GM13976 (cell line): ENCODE measurements at regions not wholly inside any gene's neighbourhood (a gene's known extent, or its start where the extent isn't known, plus 50 kb on each side); places are given as distances from the start of the nearest gene placed in this dataset.

ENCODE experiments used
- DNase-seq: peaks from one replicate; pipeline ENCODE4 v3.0.0; 2012; ENCODE audit warnings: low spot score
- in situ Hi-C: fragments of 300-500 bp; cut with MboI; formaldehyde crosslinking; loops from one replicate; pipeline ENCODE4 v1.12.0; 2022; ENCODE audit warnings: low sequenced_read_pairs, mixed read lengths, inconsistent platforms; ENCODE audit not compliant: unreplicated experiment
- TF ChIP-seq, protein P1 (sequence below): IDR thresholded peaks from 2 replicates; pipeline ENCODE4 v1.5.1; 2012; ENCODE audit warnings: borderline replicate concordance, mild to moderate bottlenecking; ENCODE audit not compliant: insufficient read depth; ENCODE audit errors: extremely low read depth, missing control alignments, control extremely low read depth

DNA sequence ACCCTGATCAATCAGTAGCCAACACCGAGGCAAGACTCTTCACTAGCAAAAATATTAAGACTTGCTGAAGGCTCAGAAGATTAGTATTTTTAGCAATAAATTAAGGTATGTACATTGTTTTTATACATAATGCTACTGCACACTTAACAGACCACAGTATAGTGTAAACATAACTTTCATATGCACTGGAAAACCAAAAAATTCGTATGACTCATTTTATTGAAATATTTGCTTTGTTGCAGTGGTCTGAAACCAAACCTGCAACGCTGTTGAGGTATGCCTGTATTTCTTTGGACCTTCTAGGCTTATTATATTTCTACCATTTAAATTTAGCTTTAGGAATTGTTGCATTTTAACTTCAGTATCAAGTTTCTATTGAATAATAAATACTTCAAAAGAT, 65.8 kb upstream of the BCL9 start:
- no peak for DNase-seq
- TF ChIP-seq, protein P1, sequence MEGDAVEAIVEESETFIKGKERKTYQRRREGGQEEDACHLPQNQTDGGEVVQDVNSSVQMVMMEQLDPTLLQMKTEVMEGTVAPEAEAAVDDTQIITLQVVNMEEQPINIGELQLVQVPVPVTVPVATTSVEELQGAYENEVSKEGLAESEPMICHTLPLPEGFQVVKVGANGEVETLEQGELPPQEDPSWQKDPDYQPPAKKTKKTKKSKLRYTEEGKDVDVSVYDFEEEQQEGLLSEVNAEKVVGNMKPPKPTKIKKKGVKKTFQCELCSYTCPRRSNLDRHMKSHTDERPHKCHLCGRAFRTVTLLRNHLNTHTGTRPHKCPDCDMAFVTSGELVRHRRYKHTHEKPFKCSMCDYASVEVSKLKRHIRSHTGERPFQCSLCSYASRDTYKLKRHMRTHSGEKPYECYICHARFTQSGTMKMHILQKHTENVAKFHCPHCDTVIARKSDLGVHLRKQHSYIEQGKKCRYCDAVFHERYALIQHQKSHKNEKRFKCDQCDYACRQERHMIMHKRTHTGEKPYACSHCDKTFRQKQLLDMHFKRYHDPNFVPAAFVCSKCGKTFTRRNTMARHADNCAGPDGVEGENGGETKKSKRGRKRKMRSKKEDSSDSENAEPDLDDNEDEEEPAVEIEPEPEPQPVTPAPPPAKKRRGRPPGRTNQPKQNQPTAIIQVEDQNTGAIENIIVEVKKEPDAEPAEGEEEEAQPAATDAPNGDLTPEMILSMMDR, result no peak
- in situ Hi-C loops, result no loop called here

DNA sequence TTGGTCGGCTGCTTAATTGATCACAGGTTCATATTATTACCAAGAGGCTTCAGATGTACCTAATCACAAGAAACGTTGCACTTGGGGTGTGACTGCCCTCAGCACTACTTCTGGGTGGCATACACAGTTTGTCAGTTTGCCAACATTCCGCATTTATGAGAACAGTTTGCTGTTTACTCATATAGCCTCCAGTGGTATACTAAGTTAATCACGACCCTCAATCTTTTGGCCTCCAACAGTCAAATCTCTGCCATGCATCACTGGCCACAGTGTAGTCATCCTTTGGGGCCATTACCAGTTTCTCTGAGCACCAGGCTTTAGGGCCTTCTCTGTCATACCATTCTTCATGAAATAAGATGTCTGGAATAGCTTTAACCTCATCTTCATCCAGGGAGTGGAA, 62.8 kb upstream of the BCL9 start:
- no peak for DNase-seq
- in situ Hi-C loops, result no loop called here
- TF ChIP-seq, protein P1, result no peak

DNA sequence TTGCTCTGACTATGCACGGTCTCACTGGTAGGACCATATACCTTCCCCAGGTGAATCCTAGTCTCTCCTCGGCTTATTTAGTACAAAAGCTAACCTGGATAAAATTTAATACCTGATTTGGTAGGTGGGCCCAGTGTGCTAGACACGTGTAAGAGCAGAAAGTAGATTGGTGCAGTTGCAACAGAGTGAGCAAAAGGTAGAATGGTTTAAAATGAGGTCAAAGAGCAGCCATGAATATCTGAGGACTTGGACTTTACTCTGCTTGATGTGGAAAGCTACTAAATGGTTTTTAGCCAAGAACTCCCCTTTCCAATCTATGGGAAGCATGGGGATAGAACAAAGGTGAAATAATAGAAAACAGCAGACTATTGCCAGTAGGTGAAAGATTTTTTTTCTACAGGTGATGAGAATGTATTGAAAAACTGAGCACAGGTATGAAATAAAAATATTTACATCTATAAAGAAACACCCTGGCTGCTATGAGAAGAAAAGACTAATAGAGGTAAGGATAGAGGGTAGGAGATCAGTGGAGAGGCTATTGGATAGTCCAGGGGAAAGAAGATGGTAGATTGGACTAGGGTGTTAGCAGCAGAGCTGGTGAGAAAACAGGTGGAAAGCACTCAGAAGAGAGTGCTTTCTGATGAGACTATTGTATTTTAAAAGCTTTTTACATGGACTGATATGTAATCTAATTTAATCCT, 61.3 kb upstream of the BCL9 start:
- TF ChIP-seq, protein P1, result no peak
- in situ Hi-C loops, result no loop called here
- DNase-seq, result no peak

DNA sequence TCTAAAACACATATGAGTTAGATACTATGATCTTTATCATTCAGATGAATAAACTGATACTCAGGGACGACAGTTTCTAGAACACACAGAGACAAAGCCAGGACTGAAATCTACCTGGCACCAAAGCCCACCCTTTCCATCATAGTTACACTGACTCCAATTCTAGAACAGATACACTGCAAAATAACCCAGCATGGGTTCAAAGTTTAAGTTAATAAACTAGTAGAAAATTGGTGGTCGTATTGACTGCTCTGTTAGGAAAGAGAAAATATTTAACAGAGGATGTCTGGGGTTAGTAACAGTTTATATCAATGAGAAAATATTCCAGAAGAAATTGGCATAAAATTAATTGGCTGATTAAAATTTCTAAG, 60.8 kb upstream of the BCL9 start:
- DNase-seq, result no peak
- in situ Hi-C loops, result no loop called here
- TF ChIP-seq, protein P1, result no peak

DNA sequence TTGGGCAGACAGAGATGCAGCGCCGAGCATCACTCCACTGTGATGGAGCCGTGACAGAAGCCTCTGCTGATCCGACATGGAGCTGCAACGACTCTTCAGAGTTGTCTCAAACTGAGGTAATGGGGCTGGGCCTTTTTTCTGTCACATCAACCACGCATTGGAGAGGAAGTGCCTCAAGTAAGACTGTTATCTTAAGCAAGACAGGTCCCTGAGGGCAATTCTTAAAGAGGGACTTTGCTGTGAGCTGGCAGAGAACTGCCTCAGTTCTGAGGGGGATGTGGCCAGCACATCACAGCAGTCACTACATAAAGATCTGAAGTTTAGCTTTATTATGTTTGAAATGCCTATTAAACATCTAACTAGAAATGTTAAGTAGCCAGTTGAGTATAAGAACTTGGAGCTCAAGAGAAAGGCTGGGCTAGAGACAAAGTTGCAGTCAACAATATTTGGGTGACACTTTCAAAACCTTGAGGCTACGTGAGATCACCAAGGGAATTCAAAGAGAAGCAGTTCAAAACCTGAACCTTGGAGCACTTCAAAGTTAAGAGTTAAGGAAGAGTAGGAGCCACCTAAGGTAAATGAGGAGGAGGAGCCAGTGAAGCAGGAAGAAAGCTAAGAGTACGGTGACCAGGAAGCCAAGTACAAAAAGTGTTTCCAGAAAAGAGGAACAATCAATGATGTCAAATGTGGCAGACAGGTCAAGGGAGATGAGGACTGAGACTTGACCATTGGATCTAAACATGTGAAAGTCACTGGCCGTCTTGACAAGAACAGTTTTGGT, 54.2 kb upstream of the BCL9 start:
- TF ChIP-seq, protein P1, result no peak
- no peak for DNase-seq
- in situ Hi-C loops, result no loop called here

DNA sequence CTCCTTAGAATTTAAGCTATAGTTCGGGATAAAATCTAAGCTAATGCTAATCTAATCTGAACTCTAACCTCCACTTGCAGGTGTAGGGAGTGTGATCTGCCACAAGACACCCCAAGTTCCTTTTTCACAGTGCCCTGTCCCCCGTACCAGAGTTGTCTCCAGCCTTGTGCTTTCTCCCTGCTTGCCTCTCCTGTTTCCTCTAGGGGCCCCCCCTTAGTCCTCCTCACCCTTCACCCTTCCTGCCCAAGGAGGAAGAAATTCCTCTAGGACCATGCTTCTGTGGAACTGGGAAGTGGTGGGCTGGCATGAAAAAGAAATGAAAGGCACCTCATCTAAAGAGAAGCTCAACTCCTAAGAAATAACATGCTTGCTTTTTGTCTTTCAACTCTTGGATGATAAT, 50.2 kb upstream of the BCL9 start:
- TF ChIP-seq, protein P1, result no peak
- in situ Hi-C loops, result no loop called here
- DNase-seq, result no peak
